Hepatocyte (in vitro differentiated cells): ENCODE measurements at regions not wholly inside any gene's neighbourhood (a gene's known extent, or its start where the extent isn't known, plus 50 kb on each side); places are given as distances from the start of the nearest gene placed in this dataset. TPM values are rescaled to one million over a fixed set of nuclear protein-coding genes. Genes with fewer than 3 reads are reported as not detected.

Experiments used
- small RNA-seq: library from RNA; depleted of rRNA; stranded (forward); fragments of <200 nt; gene quantifications from one replicate; pipeline ENCODE3, GENCODE V24; 2014

Small RNAs in the stretch of these regions (small RNA-seq; reads per million reads assigned to genes)
- gene AC024288.1 (not detected), gene RNA5SP456 (not detected)
